ENCODE measurements at regions not wholly inside any gene's neighbourhood (a gene's known extent, or its start where the extent isn't known, plus 50 kb on each side); places are given as distances from the start of the nearest gene placed in this dataset.

DNA sequence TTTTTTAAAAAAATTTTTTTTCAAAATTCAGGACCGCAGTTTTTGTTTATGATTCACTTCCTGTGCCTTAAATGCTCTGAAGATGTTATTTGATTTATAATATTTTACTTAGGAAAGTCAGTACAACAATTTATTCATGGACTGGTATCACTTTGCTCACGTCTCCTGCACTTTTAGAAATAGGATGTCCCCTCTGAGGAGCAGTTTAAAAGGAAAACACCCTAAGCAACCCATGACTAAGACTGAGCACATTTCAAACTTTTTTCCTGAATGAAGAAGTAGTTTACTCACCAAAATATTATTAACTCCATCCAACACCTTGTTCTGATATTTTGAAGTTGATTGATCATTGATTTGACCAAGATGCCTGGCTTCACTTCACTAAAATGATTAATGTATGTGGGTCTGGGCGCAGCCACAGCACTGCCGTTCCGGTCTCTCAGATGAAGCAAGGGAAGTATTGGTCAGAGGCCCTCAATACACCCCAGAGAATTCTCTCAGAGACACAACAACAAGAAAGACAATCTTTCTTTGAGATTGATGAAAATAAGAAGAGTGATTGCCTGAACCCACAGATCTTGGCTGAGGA, 223.9 kb downstream of the TGFB2 start:
- Histone ChIP-seq H3K27me3 (ENCODE audit: control insufficient read depth, insufficient read depth, low read length) (no peaks in the 10 kb centered on the region), H3K9ac (ENCODE audit: low read length) (no peak overlapping the region), H3K4me3 (ENCODE audit: low read length) (no peak overlapping the region), H3K27ac (ENCODE audit: low read depth, low read length) (no peak overlapping the region), H3K36me3 (ENCODE audit: control insufficient read depth, insufficient read depth, low read length) (no peaks in the 10 kb centered on the region), H3K4me1 (ENCODE audit: control insufficient read depth, insufficient read depth, low read length) (no peaks in the 10 kb centered on the region)

DNA sequence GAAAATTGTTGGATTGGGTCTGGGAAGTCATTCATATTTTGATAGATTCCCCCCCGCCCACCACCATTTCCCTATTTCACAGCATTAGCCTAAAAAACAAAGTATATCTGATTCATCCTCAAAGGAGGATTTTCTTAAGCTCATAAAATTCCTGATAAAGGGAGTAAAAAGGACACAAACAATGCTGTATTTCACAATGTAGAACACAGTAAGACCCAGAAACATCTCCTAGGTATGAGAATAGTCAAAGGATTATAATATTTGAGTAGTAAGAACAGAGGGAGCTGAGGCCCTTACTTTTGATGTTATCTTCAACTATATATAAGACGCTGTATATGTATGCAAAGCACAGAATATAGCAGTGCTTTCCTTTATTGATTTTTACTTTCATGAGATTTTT, 225.3 kb downstream of the TGFB2 start:
- Histone ChIP-seq H3K4me1 (ENCODE audit: control insufficient read depth, insufficient read depth, low read length) (no peaks in the 10 kb centered on the region), H3K9ac (ENCODE audit: low read length) (no peak overlapping the region), H3K27me3 (ENCODE audit: control insufficient read depth, insufficient read depth, low read length) (no peaks in the 10 kb centered on the region), H3K36me3 (ENCODE audit: control insufficient read depth, insufficient read depth, low read length) (no peaks in the 10 kb centered on the region), H3K4me3 (ENCODE audit: low read length) (no peak overlapping the region), H3K27ac (ENCODE audit: low read depth, low read length) (no peak overlapping the region)

DNA sequence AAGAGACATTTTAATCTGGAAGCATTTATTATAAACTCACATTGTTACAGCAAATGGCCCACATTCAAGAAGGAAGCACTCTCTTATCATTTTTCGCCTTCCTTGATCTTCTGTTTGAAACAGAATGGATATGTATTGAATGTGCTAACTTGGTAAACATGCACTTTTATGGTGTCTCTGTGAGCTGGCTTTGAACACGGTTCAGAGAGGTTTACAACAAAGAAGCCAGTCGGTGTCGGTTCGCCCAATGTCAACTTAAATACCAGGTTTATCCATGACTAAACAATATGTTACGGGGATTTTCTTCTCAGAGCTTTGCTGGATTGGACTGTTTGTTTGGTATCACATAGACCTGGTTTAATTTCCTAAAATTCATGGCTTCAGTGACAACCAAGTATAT, 226.4 kb downstream of the TGFB2 start:
- H3K4me1 ChIP-seq (ENCODE audit: control insufficient read depth, insufficient read depth, low read length): no peaks in the 10 kb centered on the region
- H3K36me3 ChIP-seq (ENCODE audit: control insufficient read depth, insufficient read depth, low read length): no peaks in the 10 kb centered on the region
- no peak overlapping the region for H3K9ac ChIP-seq (ENCODE audit: low read length)
- no peak overlapping the region for H3K4me3 ChIP-seq (ENCODE audit: low read length)
- H3K27ac ChIP-seq (ENCODE audit: low read depth, low read length): no peak overlapping the region
- H3K27me3 ChIP-seq (ENCODE audit: control insufficient read depth, insufficient read depth, low read length): no peaks in the 10 kb centered on the region

DNA sequence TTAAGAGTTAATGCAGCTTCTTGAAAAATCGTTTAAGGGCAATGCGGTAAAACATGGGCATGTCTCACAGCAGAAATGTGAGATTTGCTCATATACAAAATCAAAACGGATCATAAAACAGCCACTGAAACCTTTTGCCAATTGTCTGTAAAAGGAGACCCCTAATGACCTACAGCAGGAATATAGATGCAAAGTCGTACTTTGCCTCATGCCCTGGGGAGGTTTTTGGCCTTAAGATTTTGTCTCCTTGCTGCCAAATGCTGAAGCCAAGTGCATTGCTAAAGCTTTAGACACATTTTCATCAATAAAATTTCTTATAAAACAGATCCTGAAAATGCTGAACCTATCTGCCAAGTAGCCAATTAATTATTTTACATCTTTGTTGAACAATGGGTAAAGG, 226.9 kb downstream of the TGFB2 start:
- Histone ChIP-seq H3K36me3 (ENCODE audit: control insufficient read depth, insufficient read depth, low read length) (no peaks in the 10 kb centered on the region), H3K27me3 (ENCODE audit: control insufficient read depth, insufficient read depth, low read length) (no peaks in the 10 kb centered on the region), H3K9ac (ENCODE audit: low read length) (no peak overlapping the region), H3K27ac (ENCODE audit: low read depth, low read length) (no peak overlapping the region), H3K4me1 (ENCODE audit: control insufficient read depth, insufficient read depth, low read length) (no peaks in the 10 kb centered on the region), H3K4me3 (ENCODE audit: low read length) (no peak overlapping the region)

DNA sequence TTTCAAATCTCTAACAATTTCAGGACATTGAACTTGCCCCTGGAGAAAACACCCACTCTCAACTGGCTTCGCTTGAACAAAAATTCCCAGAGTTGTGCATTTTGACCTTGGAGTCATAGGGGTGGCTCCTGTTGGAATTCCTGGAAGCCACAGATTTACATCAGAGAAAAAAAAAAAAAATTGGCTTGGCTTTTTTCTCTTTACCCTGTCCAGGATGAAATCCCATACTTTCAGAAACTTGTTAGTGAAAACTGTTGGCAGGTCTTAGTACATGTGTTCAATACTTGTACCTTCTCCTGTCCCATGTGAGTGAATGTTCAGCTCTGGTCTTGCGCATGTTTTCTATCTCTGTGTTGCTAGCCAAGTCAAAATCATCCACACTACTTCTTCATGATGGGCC, 228.8 kb downstream of the TGFB2 start:
- H3K27ac ChIP-seq (ENCODE audit: low read depth, low read length): no peak overlapping the region
- H3K36me3 ChIP-seq (ENCODE audit: control insufficient read depth, insufficient read depth, low read length): no peaks in the 10 kb centered on the region
- H3K9ac ChIP-seq (ENCODE audit: low read length): no peak overlapping the region
- H3K27me3 ChIP-seq (ENCODE audit: control insufficient read depth, insufficient read depth, low read length): no peaks in the 10 kb centered on the region
- no peaks in the 10 kb centered on the region for H3K4me1 ChIP-seq (ENCODE audit: control insufficient read depth, insufficient read depth, low read length)
- no peak overlapping the region for H3K4me3 ChIP-seq (ENCODE audit: low read length)

DNA sequence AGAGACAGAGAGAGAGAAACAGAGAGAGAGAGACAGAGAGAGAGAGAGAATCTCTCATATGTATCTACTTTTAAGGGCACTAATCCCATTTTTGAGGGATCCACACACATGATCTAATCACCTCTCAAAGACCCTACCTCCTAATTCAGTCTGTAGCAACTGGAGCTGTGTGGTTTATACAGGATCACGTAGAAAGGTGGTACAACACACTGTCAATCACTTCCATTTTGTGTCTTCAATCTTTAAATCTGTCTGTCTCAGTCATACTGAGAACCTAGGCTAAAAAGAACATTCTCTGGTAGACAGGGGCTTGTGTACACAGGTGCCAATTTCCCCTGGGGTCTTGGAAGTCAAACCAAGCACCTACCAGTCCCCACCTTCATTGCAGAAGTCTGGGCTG, 229.9 kb downstream of the TGFB2 start:
- Histone ChIP-seq H3K36me3 (ENCODE audit: control insufficient read depth, insufficient read depth, low read length) (no peaks in the 10 kb centered on the region), H3K9ac (ENCODE audit: low read length) (no peak overlapping the region), H3K27me3 (ENCODE audit: control insufficient read depth, insufficient read depth, low read length) (no peaks in the 10 kb centered on the region), H3K4me1 (ENCODE audit: control insufficient read depth, insufficient read depth, low read length) (no peaks in the 10 kb centered on the region), H3K4me3 (ENCODE audit: low read length) (no peak overlapping the region), H3K27ac (ENCODE audit: low read depth, low read length) (no peak overlapping the region)

DNA sequence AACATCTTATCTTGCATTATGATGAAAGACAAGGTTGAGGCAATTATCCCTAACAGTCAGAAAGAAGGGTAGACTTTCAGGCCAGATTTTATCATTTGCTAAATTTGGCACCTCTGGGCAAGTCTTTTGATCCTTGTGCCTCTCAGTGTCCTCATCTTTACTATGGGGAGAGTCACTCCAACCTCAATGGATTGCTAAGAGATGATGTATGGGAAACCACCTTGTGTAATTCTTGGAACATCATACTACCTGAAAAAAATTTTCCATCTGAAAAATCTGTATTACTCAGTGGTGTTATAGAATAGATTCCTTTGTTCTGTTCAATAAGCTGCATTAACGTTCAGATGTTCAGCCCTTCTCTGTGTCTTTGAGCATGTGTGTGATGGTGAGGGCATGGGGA, 230.7 kb downstream of the TGFB2 start:
- H3K4me3 ChIP-seq (ENCODE audit: low read length): no peak overlapping the region
- H3K27me3 ChIP-seq (ENCODE audit: control insufficient read depth, insufficient read depth, low read length): no peaks in the 10 kb centered on the region
- no peak overlapping the region for H3K27ac ChIP-seq (ENCODE audit: low read depth, low read length)
- no peak overlapping the region for H3K9ac ChIP-seq (ENCODE audit: low read length)
- H3K4me1 ChIP-seq (ENCODE audit: control insufficient read depth, insufficient read depth, low read length): no peaks in the 10 kb centered on the region
- no peaks in the 10 kb centered on the region for H3K36me3 ChIP-seq (ENCODE audit: control insufficient read depth, insufficient read depth, low read length)

DNA sequence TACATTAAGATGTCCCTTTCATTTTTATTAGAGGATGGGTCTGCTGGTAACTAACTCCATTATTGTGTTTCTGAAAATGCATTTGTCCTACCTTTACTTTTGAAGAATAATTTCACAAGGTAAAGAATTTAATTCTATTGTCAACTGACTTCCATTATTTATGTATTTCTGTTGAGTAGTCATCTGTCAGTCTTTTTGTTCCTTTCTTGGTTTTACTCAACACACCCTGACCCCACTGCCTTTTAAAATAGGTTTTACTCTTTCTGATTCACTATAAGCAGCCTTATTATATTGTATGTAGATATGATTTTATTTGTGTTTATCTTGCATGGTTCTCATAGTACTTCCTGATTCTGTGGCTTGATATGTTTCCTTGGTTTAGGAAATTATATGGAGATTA, 237.5 kb downstream of the TGFB2 start:
- Histone ChIP-seq H3K27me3 (ENCODE audit: control insufficient read depth, insufficient read depth, low read length) (no peaks in the 10 kb centered on the region), H3K36me3 (ENCODE audit: control insufficient read depth, insufficient read depth, low read length) (no peaks in the 10 kb centered on the region), H3K9ac (ENCODE audit: low read length) (no peak overlapping the region), H3K27ac (ENCODE audit: low read depth, low read length) (no peak overlapping the region), H3K4me3 (ENCODE audit: low read length) (no peak overlapping the region), H3K4me1 (ENCODE audit: control insufficient read depth, insufficient read depth, low read length) (no peaks in the 10 kb centered on the region)

DNA sequence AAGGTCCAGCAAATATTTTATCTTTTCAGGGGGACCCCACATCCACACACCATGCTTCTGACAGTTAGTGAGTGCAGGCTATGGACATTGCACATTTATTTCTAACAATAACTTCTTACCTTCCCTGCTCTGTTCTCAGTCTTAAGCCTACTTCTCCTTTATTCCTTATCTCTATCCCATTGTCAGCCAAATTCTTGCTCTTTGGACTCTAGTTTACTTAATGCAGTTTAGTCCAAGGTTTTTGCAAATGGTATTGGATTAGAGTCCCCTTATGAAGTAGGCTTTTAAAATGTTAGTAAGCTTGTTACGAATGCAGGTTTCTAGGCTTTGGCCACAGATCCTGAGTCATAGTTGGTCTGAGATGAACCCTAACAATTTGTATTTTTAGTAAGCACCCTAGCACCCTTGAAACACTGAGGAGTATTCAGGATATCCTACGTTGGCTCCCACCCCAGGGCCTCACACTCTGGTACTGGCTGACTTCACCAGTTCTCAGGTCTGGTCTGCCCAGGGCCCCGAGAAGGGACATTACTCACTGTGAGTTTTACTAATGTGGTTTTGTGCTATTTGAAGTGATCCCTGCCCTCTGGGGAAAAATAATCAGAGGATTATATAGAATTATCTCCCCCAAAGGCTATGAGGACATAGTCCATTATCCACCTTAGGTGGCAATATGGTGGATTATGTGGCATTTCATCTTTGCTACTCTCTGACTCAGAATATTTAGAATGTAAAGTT, 239.5 kb downstream of the TGFB2 start:
- H3K27me3 ChIP-seq (ENCODE audit: control insufficient read depth, insufficient read depth, low read length): no peaks in the 10 kb centered on the region
- H3K4me3 ChIP-seq (ENCODE audit: low read length): no peak overlapping the region
- H3K4me1 ChIP-seq (ENCODE audit: control insufficient read depth, insufficient read depth, low read length): no peaks in the 10 kb centered on the region
- H3K9ac ChIP-seq (ENCODE audit: low read length): no peak overlapping the region
- no peaks in the 10 kb centered on the region for H3K36me3 ChIP-seq (ENCODE audit: control insufficient read depth, insufficient read depth, low read length)
- no peak overlapping the region for H3K27ac ChIP-seq (ENCODE audit: low read depth, low read length)

DNA sequence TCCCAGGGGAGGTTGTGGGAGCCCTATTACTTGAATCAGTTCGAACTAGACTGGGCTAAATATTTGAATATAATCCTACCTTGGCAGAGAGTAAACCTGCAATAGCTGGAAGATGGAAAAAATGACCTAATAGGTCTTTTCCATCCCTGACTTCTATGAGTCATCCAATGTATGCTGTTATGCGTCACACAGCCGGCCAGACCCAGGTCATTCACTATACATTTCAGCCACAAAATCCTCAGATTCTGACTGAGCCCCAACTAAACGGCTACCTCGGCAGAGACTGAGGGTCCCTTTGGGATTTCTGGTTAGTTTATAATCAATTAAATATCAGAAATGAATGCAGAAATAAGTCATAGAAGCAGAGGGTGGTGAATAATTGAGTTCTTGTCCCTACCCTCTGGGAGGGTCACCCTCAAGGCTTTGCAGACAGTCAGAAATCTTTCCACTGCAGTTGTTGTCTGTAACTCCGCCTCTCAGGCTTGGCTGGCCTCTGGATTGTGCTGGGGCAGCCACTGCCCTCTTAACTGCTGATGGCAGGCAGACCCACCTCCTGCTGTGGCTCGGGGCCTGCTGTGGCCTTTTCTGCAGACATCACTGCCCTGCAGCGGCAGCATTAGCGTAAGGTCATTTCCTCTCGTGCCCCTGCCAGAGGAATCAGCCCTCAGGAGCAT, 240.5 kb downstream of the TGFB2 start:
- no peak overlapping the region for H3K27ac ChIP-seq (ENCODE audit: low read depth, low read length)
- H3K9ac ChIP-seq (ENCODE audit: low read length): no peak overlapping the region
- no peaks in the 10 kb centered on the region for H3K36me3 ChIP-seq (ENCODE audit: control insufficient read depth, insufficient read depth, low read length)
- H3K4me3 ChIP-seq (ENCODE audit: low read length): no peak overlapping the region
- H3K27me3 ChIP-seq (ENCODE audit: control insufficient read depth, insufficient read depth, low read length): no peaks in the 10 kb centered on the region
- H3K4me1 ChIP-seq (ENCODE audit: control insufficient read depth, insufficient read depth, low read length): no peaks in the 10 kb centered on the region

DNA sequence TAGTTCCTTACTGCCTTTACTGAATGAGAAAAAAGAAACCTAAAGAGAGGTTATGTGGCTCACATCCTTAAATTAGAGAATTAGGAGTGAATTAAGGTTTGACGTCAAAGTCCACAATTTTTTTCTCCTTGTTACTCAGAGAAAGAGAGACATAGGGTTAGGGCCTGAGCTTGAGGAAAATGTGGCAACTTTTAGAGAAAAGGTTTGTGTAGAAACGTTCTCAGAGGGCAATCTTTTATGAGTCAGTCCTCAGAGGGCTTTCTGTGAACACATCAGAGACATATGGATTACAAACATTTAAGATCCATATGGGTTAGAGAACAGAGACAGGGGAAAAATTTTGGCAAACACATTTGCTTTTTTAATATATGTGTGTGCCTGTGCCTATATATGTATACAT, 242.8 kb downstream of the TGFB2 start:
- Histone ChIP-seq H3K36me3 (ENCODE audit: control insufficient read depth, insufficient read depth, low read length) (no peaks in the 10 kb centered on the region), H3K9ac (ENCODE audit: low read length) (no peak overlapping the region), H3K4me3 (ENCODE audit: low read length) (no peak overlapping the region)

DNA sequence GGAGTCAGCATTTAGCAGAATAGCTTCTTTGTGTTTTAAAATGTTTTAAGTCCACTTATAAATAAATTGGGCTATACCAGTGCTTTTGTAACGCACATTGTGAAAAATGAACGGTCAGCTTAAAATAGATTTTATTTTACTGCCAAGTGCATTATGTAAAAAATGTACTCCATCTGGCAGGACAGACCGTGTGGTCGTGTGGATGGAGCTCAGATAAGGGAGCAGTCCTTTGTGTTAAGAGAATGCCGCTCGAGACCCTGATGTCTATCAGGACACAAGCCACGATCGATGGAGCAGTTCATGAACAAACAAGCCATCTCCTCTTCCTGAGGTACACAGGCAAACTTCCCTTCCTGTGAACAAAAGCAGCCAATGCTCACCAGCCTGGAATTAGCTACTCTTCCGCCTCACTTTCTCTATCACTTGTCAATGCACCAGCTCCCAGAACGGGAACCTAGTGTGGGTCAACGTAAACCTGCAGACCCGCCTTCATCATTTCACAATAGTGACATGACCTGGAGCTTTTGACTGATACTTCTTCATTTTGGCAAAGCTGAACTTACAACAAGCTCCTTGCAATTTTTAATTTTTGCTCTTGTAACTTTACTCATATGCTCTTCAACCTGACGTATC, 243.5 kb downstream of the TGFB2 start:
- H3K4me1 ChIP-seq (ENCODE audit: control insufficient read depth, insufficient read depth, low read length): no peaks in the 10 kb centered on the region
- no peak overlapping the region for H3K4me3 ChIP-seq (ENCODE audit: low read length)
- no peaks in the 10 kb centered on the region for H3K36me3 ChIP-seq (ENCODE audit: control insufficient read depth, insufficient read depth, low read length)
- no peak overlapping the region for H3K27ac ChIP-seq (ENCODE audit: low read depth, low read length)
- H3K27me3 ChIP-seq (ENCODE audit: control insufficient read depth, insufficient read depth, low read length): no peaks in the 10 kb centered on the region
- no peak overlapping the region for H3K9ac ChIP-seq (ENCODE audit: low read length)

More for the DNA sequence above, 242.8 kb downstream of the TGFB2 start:
- no peaks in the 10 kb centered on the region for H3K27me3 ChIP-seq (ENCODE audit: control insufficient read depth, insufficient read depth, low read length)
- H3K4me1 ChIP-seq (ENCODE audit: control insufficient read depth, insufficient read depth, low read length): no peaks in the 10 kb centered on the region
- H3K27ac ChIP-seq (ENCODE audit: low read depth, low read length): no peak overlapping the region

All from rectal smooth muscle tissue (tissue), 1 donor.